Keratinocyte (primary cell): ENCODE measurements at regions not wholly inside any gene's neighbourhood (a gene's known extent, or its start where the extent isn't known, plus 50 kb on each side); places are given as distances from the start of the nearest gene placed in this dataset.

ENCODE experiments used
- DNase-seq: peaks from one replicate; pipeline ENCODE4 v3.0.0-alpha.2; 2011; ENCODE audit warnings: low read depth, missing footprints, low spot score
- FAIRE-seq: peaks from 2 replicates; lab custom pipeline; 2011; peaks lifted over from hg19 to GRCh38; lab: Jason Lieb, UNC
- H2AFZ ChIP-seq: 2 replicates; pipeline ENCODE4 v1.6.0; 2012; ENCODE audit warnings: low read length, control low read depth, inconsistent platforms; ENCODE audit not compliant: control insufficient read depth
- H3K27ac ChIP-seq: 2 replicates; pipeline ENCODE4 v1.5.1; 2011; ENCODE audit warnings: low read length; ENCODE audit not compliant: control insufficient read depth, insufficient read depth
- H3K27me3 ChIP-seq: 3 replicates; pipeline ENCODE4 v1.6.0; 2011; ENCODE audit warnings: low read length; ENCODE audit not compliant: control insufficient read depth, insufficient read depth; ENCODE audit errors: extremely low read depth
- H3K36me3 ChIP-seq, 2 experiments: 2 replicates in 1 of 2; 3 replicates in 1 of 2; pipeline ENCODE4 v1.5.1; 2011; ENCODE audit warnings: low read length in 2 of 2, mild to moderate bottlenecking in 1 of 2; ENCODE audit not compliant: control insufficient read depth in 2 of 2, insufficient read depth in 2 of 2; ENCODE audit errors: extremely low read depth in 1 of 2
- H3K4me1 ChIP-seq: 3 replicates; pipeline ENCODE4 v1.5.1; 2011; ENCODE audit warnings: low read length; ENCODE audit not compliant: control insufficient read depth, insufficient read depth; ENCODE audit errors: extremely low read depth
- H3K4me2 ChIP-seq: 3 replicates; pipeline ENCODE4 v1.6.0; 2011; ENCODE audit warnings: low read depth, low read length; ENCODE audit not compliant: control insufficient read depth, insufficient read depth; ENCODE audit errors: extremely low read depth
- H3K4me3 ChIP-seq, 3 experiments: fragments of 200-600 bp in 1 of 3; sonication (generic) in 1 of 3; 2 replicates in 2 of 3; 3 replicates in 1 of 3; pipeline ENCODE4 v1.5.1; 2011 to 2016; ENCODE audit warnings: low read length in 3 of 3, mild to moderate bottlenecking in 3 of 3, control low read depth in 2 of 3, inconsistent platforms in 1 of 3, low read depth in 1 of 3, mixed read lengths in 1 of 3, mixed run types in 1 of 3, moderate library complexity in 1 of 3; ENCODE audit not compliant: control insufficient read depth in 2 of 3, insufficient read depth in 2 of 3; ENCODE audit errors: extremely low read depth in 1 of 3
- H3K79me2 ChIP-seq: 2 replicates; pipeline ENCODE4 v1.6.0; 2012; ENCODE audit warnings: low read length; ENCODE audit not compliant: control insufficient read depth, insufficient read depth
- H3K9ac ChIP-seq: 3 replicates; pipeline ENCODE4 v1.6.0; 2011; ENCODE audit warnings: low read length; ENCODE audit not compliant: control insufficient read depth, insufficient read depth; ENCODE audit errors: extremely low read depth
- H3K9me1 ChIP-seq: 3 replicates; pipeline ENCODE4 v1.6.0; 2011; ENCODE audit warnings: low read length; ENCODE audit not compliant: control insufficient read depth, insufficient read depth; ENCODE audit errors: extremely low read depth
- H3K9me3 ChIP-seq: 2 replicates; pipeline ENCODE4 v1.5.1; 2012; ENCODE audit warnings: low read depth, low read length; ENCODE audit not compliant: control insufficient read depth
- H4K20me1 ChIP-seq: 3 replicates; pipeline ENCODE4 v1.6.0; 2011; ENCODE audit warnings: low read length; ENCODE audit not compliant: control insufficient read depth, insufficient read depth; ENCODE audit errors: extremely low read depth
- EZH2 ChIP-seq: IDR thresholded peaks from one replicate; pipeline ENCODE4 v1.6.1; 2012; ENCODE audit warnings: inconsistent platforms, mild to moderate bottlenecking, low read length, moderate library complexity
- dilution Hi-C: fragments of 300-500 bp; cut with MboI; formaldehyde crosslinking; loops from one replicate; pipeline ENCODE4 v1.7.0; 2020; ENCODE audit warnings: low sequenced_read_pairs; ENCODE audit not compliant: extremely low pct_ligation_motif_present
- TF ChIP-seq, protein P1 (sequence below), 3 experiments: IDR thresholded peaks in 1 of 3; conservative IDR thresholded peaks in 1 of 3; optimal IDR thresholded peaks in 1 of 3; 2 replicates in 2 of 3; 3 replicates in 1 of 3; pipeline versions ENCODE3 to v1.5.1; 2011; ENCODE audit warnings: low read length in 3 of 3, mild to moderate bottlenecking in 3 of 3, moderate library complexity in 2 of 3, control low read depth in 1 of 3, inconsistent platforms in 1 of 3; ENCODE audit not compliant: insufficient read depth in 2 of 3; ENCODE audit errors: extremely low read depth in 1 of 3

DNA sequence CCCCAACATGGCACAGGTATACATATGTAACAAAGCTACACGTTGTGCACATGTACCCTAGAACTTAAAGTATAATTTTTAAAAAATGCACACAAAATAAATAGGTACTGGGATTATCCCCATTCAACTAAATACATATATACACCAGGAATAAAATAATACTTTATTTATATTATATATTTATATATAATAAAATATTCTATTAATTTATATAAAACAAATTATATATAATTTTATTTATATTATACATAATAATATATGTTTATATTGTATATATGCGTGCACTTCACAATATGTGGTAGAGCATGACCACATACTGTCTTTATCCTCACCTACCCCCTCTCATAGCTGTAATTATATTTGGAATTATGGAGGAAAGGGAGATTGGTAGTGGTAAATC lies 119.1 kb upstream of the TMEM260 start:
- no peaks in the 10 kb centered on the region for H3K27me3 ChIP-seq
- H3K9ac ChIP-seq: no peak overlapping the region
- TF ChIP-seq, protein P1, sequence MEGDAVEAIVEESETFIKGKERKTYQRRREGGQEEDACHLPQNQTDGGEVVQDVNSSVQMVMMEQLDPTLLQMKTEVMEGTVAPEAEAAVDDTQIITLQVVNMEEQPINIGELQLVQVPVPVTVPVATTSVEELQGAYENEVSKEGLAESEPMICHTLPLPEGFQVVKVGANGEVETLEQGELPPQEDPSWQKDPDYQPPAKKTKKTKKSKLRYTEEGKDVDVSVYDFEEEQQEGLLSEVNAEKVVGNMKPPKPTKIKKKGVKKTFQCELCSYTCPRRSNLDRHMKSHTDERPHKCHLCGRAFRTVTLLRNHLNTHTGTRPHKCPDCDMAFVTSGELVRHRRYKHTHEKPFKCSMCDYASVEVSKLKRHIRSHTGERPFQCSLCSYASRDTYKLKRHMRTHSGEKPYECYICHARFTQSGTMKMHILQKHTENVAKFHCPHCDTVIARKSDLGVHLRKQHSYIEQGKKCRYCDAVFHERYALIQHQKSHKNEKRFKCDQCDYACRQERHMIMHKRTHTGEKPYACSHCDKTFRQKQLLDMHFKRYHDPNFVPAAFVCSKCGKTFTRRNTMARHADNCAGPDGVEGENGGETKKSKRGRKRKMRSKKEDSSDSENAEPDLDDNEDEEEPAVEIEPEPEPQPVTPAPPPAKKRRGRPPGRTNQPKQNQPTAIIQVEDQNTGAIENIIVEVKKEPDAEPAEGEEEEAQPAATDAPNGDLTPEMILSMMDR (optimal IDR thresholded peaks at IDR 0.05 in 1 of 3, IDR thresholded peaks at IDR 0.05 in 1 of 3, conservative IDR thresholded peaks at IDR 0.05 in 1 of 3; ENCODE audit: extremely low read depth in 1 of 3, insufficient read depth in 2 of 3, low read length in 3 of 3): no peak
- TF ChIP-seq EZH2: no peak
- dilution Hi-C loops: loop anchor here (25.0 kb wide), 1 partner anchor 773 kb away; no protein-coding TSS in a partner anchor
- no peak overlapping the region for H3K4me2 ChIP-seq
- no peaks in the 10 kb centered on the region for H3K4me1 ChIP-seq
- H3K36me3 ChIP-seq: no peaks in the 10 kb centered on the region
- no peaks in the 10 kb centered on the region for H3K9me1 ChIP-seq
- H4K20me1 ChIP-seq: no peaks in the 10 kb centered on the region
- FAIRE-seq (no peak), DNase-seq (no peak)
- no peak overlapping the region for H3K27ac ChIP-seq
- H3K79me2 ChIP-seq: no peaks in the 10 kb centered on the region
- no peaks in the 10 kb centered on the region for H3K9me3 ChIP-seq
- H2AFZ ChIP-seq: no peak overlapping the region
- no peak overlapping the region for H3K4me3 ChIP-seq

DNA sequence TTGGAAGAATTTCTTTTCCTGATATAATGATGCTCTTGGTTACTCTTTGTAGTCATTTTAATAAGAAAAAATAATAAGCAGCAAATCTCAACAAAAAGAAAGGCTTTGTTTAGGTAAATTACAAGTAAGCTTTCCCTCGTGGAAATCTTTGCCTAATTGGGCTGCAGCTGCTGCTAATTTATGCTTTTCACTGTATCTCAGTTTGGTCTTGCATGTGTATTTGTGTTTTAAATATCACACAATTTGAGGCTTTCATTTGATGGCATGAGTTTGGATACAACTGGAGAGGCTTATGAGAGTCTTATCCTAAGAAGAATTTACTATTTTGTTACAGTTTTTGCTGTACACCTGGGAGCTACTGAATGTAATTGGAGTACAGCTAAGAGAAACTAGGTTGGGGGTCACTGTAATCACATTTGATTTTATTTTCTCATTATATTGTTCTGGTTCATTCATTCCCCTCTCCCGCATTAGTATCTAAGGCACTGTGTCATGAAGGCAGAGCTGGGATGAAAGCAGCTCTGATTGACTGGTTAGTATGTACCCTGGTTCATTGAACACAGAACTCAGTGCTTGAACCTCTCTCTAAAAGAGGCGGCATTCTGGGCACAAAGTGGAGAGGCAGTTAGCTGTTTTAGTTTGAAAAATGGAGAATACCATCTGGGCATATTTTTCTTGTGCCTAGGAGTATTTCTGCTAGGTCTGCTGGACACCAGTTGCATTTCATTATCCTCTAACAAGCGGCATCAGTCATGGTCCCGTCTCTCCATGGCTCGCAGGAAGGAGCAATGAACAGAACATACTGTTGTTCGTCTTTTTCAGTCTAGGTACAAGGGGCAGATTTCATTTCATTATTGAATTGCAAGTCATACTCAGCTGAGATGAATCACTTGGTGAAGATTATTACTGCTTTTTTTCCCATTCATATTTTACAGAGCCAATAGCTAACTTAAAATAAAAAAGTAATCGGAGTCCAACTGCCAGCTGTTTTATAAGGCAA lies 118.0 kb upstream of the TMEM260 start:
- H3K9me1 ChIP-seq: no peaks in the 10 kb centered on the region
- H3K27me3 ChIP-seq: no peaks in the 10 kb centered on the region
- H3K36me3 ChIP-seq: no peaks in the 10 kb centered on the region
- H3K4me1 ChIP-seq: no peaks in the 10 kb centered on the region
- no peak overlapping the region for H3K4me2 ChIP-seq
- no peak overlapping the region for H3K4me3 ChIP-seq
- DNase-seq (no peak), FAIRE-seq (no peak)
- dilution Hi-C loops: loop anchor here (25.0 kb wide), 1 partner anchor 774 kb away; no protein-coding TSS in a partner anchor
- no peak overlapping the region for H3K27ac ChIP-seq
- no peak for TF ChIP-seq EZH2
- TF ChIP-seq, protein P1 (optimal IDR thresholded peaks at IDR 0.05 in 1 of 3, IDR thresholded peaks at IDR 0.05 in 1 of 3, conservative IDR thresholded peaks at IDR 0.05 in 1 of 3; ENCODE audit: extremely low read depth in 1 of 3, insufficient read depth in 2 of 3, low read length in 3 of 3): no peak
- no peak overlapping the region for H2AFZ ChIP-seq
- no peaks in the 10 kb centered on the region for H4K20me1 ChIP-seq
- H3K9me3 ChIP-seq: no peaks in the 10 kb centered on the region
- no peaks in the 10 kb centered on the region for H3K79me2 ChIP-seq
- no peak overlapping the region for H3K9ac ChIP-seq
